Kidney (tissue), 13 donors: ENCODE measurements at regions not wholly inside any gene's neighbourhood (a gene's known extent, or its start where the extent isn't known, plus 50 kb on each side); places are given as distances from the start of the nearest gene placed in this dataset.

Experiments used
- DNase-seq, 5 donors: peaks; one replicate each; pipeline ENCODE4 v3.0.0-alpha.2; 2013 to 2020
- FAIRE-seq: peaks from 2 replicates; lab custom pipeline; 2012; peaks lifted over from hg19 to GRCh38; lab: Jason Lieb, UNC
- H3K27ac ChIP-seq, 2 donors: one replicate each; pipeline ENCODE4 v1.7.0; 2013; ENCODE audit warnings: low read depth in 2 of 2, low read length in 2 of 2, inconsistent platforms in 1 of 2
- H3K27me3 ChIP-seq: one replicate; pipeline ENCODE4 v1.7.1; 2013; ENCODE audit warnings: low read length, inconsistent platforms; ENCODE audit not compliant: control insufficient read depth, insufficient read depth
- H3K36me3 ChIP-seq, 3 donors: one replicate each; pipeline versions ENCODE4 v1.7.0 to v1.7.1; 2013; ENCODE audit warnings: low read length in 3 of 3, control low read depth in 1 of 3, inconsistent platforms in 1 of 3; ENCODE audit not compliant: insufficient read depth in 3 of 3, control insufficient read depth in 2 of 3
- H3K4me1 ChIP-seq, 3 donors: one replicate each; pipeline versions ENCODE4 v1.7.0 to v1.7.1; 2013; ENCODE audit warnings: low read length in 3 of 3, inconsistent platforms in 1 of 3, low read depth in 1 of 3; ENCODE audit not compliant: control insufficient read depth in 2 of 3, insufficient read depth in 2 of 3
- H3K4me3 ChIP-seq, 3 donors: one replicate each; pipeline versions ENCODE4 v1.7.0 to v1.8.1; 2013; ENCODE audit warnings: low read length in 3 of 3, control low read depth in 1 of 3, inconsistent platforms in 1 of 3
- H3K9ac ChIP-seq, 3 donors: one replicate each; pipeline versions ENCODE4 v1.7.0 to v1.7.1; 2013; ENCODE audit warnings: low read length in 3 of 3, control low read depth in 1 of 3, inconsistent platforms in 1 of 3
- H3K9me3 ChIP-seq, 3 donors: one replicate each; pipeline versions ENCODE4 v1.7.0 to v1.7.1; 2013; ENCODE audit warnings: low read length in 3 of 3, control low read depth in 1 of 3, inconsistent platforms in 1 of 3; ENCODE audit not compliant: control insufficient read depth in 2 of 3, insufficient read depth in 1 of 3
- intact Hi-C: fragments of 100-400 bp; cut with DNase I; formaldehyde crosslinking; loops from one replicate; pipeline ENCODE4 v1.11.1; 2022
- TF ChIP-seq, protein P1 (sequence below): IDR thresholded peaks from 3 replicates; pipeline ENCODE4 v1.5.1; 2012; ENCODE audit warnings: mild to moderate bottlenecking, moderate library complexity, borderline replicate concordance; ENCODE audit not compliant: insufficient read depth; ENCODE audit errors: extremely low read depth
- donor health status: control.
- donor health status: control.
- donor health status: control.
- donor health status: control.
- donor health status: control.
- donor health status: DM: yes; HTN: yes; CAD: no.
- donor health status: Normal renal cell carcinoma (clear cell type).

DNA sequence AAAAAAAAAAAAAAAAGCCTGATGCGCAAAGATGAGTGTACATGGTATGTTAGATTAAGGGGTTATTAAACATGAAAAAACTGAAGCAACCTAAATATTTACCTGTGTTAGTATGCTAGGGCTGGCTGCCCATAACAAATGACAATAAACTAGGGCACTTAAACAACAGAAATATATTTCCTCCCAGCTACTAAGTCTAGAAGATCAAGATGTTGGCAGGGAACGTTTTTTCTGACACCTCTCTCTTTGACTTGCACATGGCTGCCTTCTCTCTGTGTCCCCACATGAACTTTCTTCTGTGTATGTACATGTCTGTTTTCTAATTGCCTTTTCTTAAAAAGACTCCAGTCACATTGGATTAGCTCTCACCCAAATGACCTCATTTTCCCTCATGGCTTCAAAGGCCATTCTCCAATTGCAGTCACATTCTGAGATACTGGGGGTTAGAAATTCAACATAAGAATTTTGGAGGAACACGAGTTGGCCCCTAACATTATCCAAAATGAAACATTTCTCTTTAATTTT is 694.5 kb downstream of the CDH9 start:
- no peak overlapping the region for H3K9ac ChIP-seq
- intact Hi-C loops, result no loop called here
- TF ChIP-seq, protein P1, sequence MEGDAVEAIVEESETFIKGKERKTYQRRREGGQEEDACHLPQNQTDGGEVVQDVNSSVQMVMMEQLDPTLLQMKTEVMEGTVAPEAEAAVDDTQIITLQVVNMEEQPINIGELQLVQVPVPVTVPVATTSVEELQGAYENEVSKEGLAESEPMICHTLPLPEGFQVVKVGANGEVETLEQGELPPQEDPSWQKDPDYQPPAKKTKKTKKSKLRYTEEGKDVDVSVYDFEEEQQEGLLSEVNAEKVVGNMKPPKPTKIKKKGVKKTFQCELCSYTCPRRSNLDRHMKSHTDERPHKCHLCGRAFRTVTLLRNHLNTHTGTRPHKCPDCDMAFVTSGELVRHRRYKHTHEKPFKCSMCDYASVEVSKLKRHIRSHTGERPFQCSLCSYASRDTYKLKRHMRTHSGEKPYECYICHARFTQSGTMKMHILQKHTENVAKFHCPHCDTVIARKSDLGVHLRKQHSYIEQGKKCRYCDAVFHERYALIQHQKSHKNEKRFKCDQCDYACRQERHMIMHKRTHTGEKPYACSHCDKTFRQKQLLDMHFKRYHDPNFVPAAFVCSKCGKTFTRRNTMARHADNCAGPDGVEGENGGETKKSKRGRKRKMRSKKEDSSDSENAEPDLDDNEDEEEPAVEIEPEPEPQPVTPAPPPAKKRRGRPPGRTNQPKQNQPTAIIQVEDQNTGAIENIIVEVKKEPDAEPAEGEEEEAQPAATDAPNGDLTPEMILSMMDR, result no peak
- H3K27me3 ChIP-seq, result no peaks in the 10 kb centered on the region
- H3K27ac ChIP-seq, result no peak overlapping the region
- H3K9me3 ChIP-seq, result no peaks in the 10 kb centered on the region
- FAIRE-seq (no peak), DNase-seq (no peak)
- no peak overlapping the region for H3K4me3 ChIP-seq
- no peaks in the 10 kb centered on the region for H3K36me3 ChIP-seq
- H3K4me1 ChIP-seq, result no peaks in the 10 kb centered on the region

DNA sequence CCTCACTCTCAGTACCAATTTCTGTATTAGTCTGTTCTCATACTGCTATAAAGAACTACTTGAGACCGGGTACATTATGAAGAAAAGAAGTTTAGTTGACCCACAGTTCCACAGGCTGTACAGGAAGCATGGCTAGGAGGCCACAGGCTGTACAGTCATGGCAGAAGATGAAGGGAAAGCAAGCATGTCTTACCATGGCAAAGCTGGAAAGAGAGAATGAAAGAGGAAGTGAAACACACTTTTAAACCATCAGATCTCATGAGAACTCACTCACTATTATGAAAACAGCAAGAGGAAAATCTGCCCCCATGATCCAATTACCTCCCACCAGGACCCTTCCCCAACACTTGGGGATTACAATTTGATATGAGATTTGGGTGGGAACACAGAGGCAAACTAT is 698.8 kb downstream of the CDH9 start:
- Histone ChIP-seq H3K36me3 (no peaks in the 10 kb centered on the region), H3K9ac (no peak overlapping the region), H3K4me1 (no peaks in the 10 kb centered on the region), H3K9me3 (peaks cover 0 to 2% (median 0%) of the 10 kb centered on the region in 3 donors), H3K27me3 (no peaks in the 10 kb centered on the region), H3K4me3 (no peak overlapping the region), H3K27ac (no peak overlapping the region)
- TF ChIP-seq, protein P1, result no peak
- DNase-seq (no peak), FAIRE-seq (no peak)
- intact Hi-C loops, result no loop called here

DNA sequence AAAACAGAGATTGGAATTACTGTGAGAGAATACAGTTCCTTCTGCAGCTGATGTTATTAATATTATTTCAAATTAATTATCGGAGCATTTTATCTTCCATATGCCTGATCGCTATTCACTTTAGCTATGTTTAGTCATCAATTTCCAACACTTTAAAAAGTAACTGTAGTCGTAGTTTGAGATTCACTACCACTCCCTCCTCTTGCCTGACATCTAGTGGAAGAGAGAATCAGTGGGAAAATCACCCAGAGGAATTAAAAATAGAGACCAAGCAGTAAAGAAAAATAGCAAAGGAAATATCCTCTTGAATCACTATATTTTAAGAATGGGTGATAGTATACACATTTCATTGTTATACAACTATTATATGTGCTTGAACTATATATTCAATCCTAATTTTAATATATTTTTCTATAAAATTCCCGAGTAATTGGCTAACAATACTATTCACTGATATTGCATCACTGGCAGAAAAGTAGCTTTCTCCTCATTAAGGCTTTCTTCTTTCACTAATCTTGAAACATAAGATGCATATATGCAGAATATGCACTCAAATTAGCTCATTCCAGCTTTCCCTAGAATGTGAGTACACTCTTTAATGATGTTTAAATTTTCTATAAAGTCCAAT is 708.7 kb downstream of the CDH9 start:
- peak in 2 of 5 donors; percentile 13 to 38 for DNase-seq
- FAIRE-seq, result no peak
- Histone ChIP-seq H3K27ac (no peak overlapping the region), H3K9ac (no peak overlapping the region), H3K36me3 (no peaks in the 10 kb centered on the region), H3K9me3 (no peaks in the 10 kb centered on the region), H3K4me3 (no peak overlapping the region), H3K4me1 (no peaks in the 10 kb centered on the region), H3K27me3 (no peaks in the 10 kb centered on the region)
- intact Hi-C loops, result no loop called here
- TF ChIP-seq, protein P1, result peak; percentile 20
